PC-9 (cell line): ENCODE measurements at regions not wholly inside any gene's neighbourhood (a gene's known extent, or its start where the extent isn't known, plus 50 kb on each side); places are given as distances from the start of the nearest gene placed in this dataset.

Experiments used
- BruUV-seq: library from RNA; stranded (reverse); fragments of 400-500 nt; replicated peaks from 2 replicates; lab custom pipeline; 2021; lab: Mats Ljungman, UMichigan
- CTCF ChIA-PET: fragments of 300-600 bp; sonication (Branson Sonifier 250); formaldehyde crosslinking; loops from one replicate; lab custom pipeline; 2022; ENCODE audit warnings: antibody characterized with exemption; lab: Charles Lee
- POLR2A ChIA-PET: fragments of 300-600 bp; sonication (Branson Sonifier 250); formaldehyde crosslinking; loops from one replicate; lab custom pipeline; 2022; ENCODE audit warnings: antibody characterized with exemption; ENCODE audit not compliant: unreplicated experiment; lab: Charles Lee
- DNase-seq, 2 experiments: peaks; one replicate each; pipeline versions ENCODE4 v3.0.0 to v3.0.0-alpha.2; 2015 to 2022; ENCODE audit warnings: mixed read lengths in 1 of 2
- H2AFZ ChIP-seq: fragments of 200-600 bp; sonication (generic); 2 replicates; pipeline ENCODE4 v1.8.1; 2017; ENCODE audit warnings: antibody characterized with exemption
- H3F3A ChIP-seq: fragments of 200-600 bp; sonication (generic); 2 replicates; pipeline ENCODE4 v1.8.1; 2017; ENCODE audit warnings: antibody characterized with exemption, mild to moderate bottlenecking, low read depth; ENCODE audit not compliant: insufficient read depth
- H3K27ac ChIP-seq: fragments of 200-600 bp; sonication (generic); 2 replicates; pipeline ENCODE4 v1.6.1; 2016; ENCODE audit warnings: mixed run types
- H3K27me3 ChIP-seq: fragments of 200-600 bp; sonication (generic); 2 replicates; pipeline ENCODE4 v1.6.1; 2016; ENCODE audit warnings: low read depth, mixed run types; ENCODE audit not compliant: insufficient read depth
- H3K36me3 ChIP-seq: fragments of 200-600 bp; sonication (generic); 2 replicates; pipeline ENCODE4 v1.6.1; 2016; ENCODE audit warnings: low read depth, mixed run types
- H3K4me1 ChIP-seq: fragments of 200-600 bp; sonication (generic); replicated peaks from 2 replicates; pipeline ENCODE4 v1.6.1; 2016; ENCODE audit warnings: mixed run types; ENCODE audit not compliant: insufficient read depth
- H3K4me2 ChIP-seq: fragments of 200-600 bp; sonication (generic); 2 replicates; pipeline ENCODE4 v1.6.1; 2017; ENCODE audit warnings: mixed run types
- H3K4me3 ChIP-seq: fragments of 200-600 bp; sonication (generic); 2 replicates; pipeline ENCODE4 v1.6.1; 2016; ENCODE audit warnings: mixed run types
- H3K79me2 ChIP-seq: fragments of 200-600 bp; sonication (generic); 2 replicates; pipeline ENCODE4 v1.6.1; 2017; ENCODE audit warnings: low read depth, mixed run types
- H3K9me2 ChIP-seq: fragments of 200-600 bp; sonication (generic); 2 replicates; pipeline ENCODE4 v1.8.1; 2017; ENCODE audit warnings: mild to moderate bottlenecking; ENCODE audit not compliant: insufficient read depth
- H3K9me3 ChIP-seq: fragments of 200-600 bp; sonication (generic); 2 replicates; pipeline ENCODE4 v1.8.1; 2016; ENCODE audit warnings: low read depth; ENCODE audit not compliant: insufficient read depth
- H4K20me1 ChIP-seq: fragments of 200-600 bp; sonication (generic); 2 replicates; pipeline ENCODE4 v1.8.1; 2017; ENCODE audit not compliant: insufficient read depth
- CTCF ChIP-seq: fragments of 200-600 bp; sonication (generic); conservative IDR thresholded peaks from 2 replicates; pipeline ENCODE4 v1.6.1; 2017; ENCODE audit warnings: mixed run types, antibody characterized with exemption, mild to moderate bottlenecking, moderate library complexity
- EZH2 ChIP-seq: fragments of 200-600 bp; sonication (generic); IDR thresholded peaks from 2 replicates; pipeline ENCODE4 v1.8.0; 2017; ENCODE audit warnings: antibody characterized with exemption, low read depth
- intact Hi-C: fragments of 100-400 bp; cut with micrococcal nuclease; formaldehyde crosslinking; loops from one replicate; pipeline ENCODE4 v1.10.0; 2022; ENCODE audit not compliant: unreplicated experiment

GRCh38 chr11:127055236-127055635 is 54.7 kb upstream of the KIRREL3 start:
- BruUV-seq = no TSS peak
- H3K4me2 ChIP-seq = no peak overlapping the region
- H3K4me3 ChIP-seq = no peak overlapping the region
- H3K27ac ChIP-seq = no peak overlapping the region
- no peaks in the 10 kb centered on the region for H3F3A ChIP-seq
- H4K20me1 ChIP-seq = no peaks in the 10 kb centered on the region
- POLR2A ChIA-PET = no interaction called here
- no peak for TF ChIP-seq CTCF
- TF ChIP-seq EZH2 = no peak
- no peak overlapping the region for H2AFZ ChIP-seq
- no peaks in the 10 kb centered on the region for H3K9me2 ChIP-seq
- no peak for DNase-seq
- H3K79me2 ChIP-seq = no peaks in the 10 kb centered on the region
- H3K9me3 ChIP-seq = no peaks in the 10 kb centered on the region
- H3K36me3 ChIP-seq = no peaks in the 10 kb centered on the region
- CTCF ChIA-PET = no interaction called here
- peaks cover 8% of the 10 kb centered on the region; the same call in 1 of the 2 replicates for H3K27me3 ChIP-seq
- intact Hi-C loops = no loop called here
- no peaks in the 10 kb centered on the region for H3K4me1 ChIP-seq

GRCh38 chr11:127054153-127054552 is 53.6 kb upstream of the KIRREL3 start:
- Histone ChIP-seq H3K79me2 (no peaks in the 10 kb centered on the region), H4K20me1 (no peaks in the 10 kb centered on the region), H3K4me1 (no peaks in the 10 kb centered on the region), H2AFZ (no peak overlapping the region), H3K36me3 (no peaks in the 10 kb centered on the region), H3K9me3 (no peaks in the 10 kb centered on the region), H3K4me3 (no peak overlapping the region), H3K27me3 (0 out of 2 replicates have a peak, but pooled peaks cover 2% of the 10 kb centered on the region), H3F3A (no peaks in the 10 kb centered on the region), H3K4me2 (no peak overlapping the region), H3K9me2 (no peaks in the 10 kb centered on the region), H3K27ac (no peak overlapping the region)
- ChIA-PET CTCF (no interaction called here), POLR2A (no interaction called here)
- BruUV-seq = no TSS peak
- TF ChIP-seq CTCF = no peak
- no peak for TF ChIP-seq EZH2
- DNase-seq = no peak
- intact Hi-C loops = no loop called here

- POLR2A ChIA-PET = no interaction called here
Observed at GRCh38 chr11:127052404-127052803, 51.8 kb upstream of the KIRREL3 start.

More at GRCh38 chr11:127052404-127052803, 51.8 kb upstream of the KIRREL3 start:
- H3K4me3 ChIP-seq = no peak overlapping the region
- H3K4me1 ChIP-seq = no peaks in the 10 kb centered on the region
- no peak for TF ChIP-seq EZH2
- no peak for TF ChIP-seq CTCF
- H4K20me1 ChIP-seq = no peaks in the 10 kb centered on the region
- H3K27ac ChIP-seq = no peak overlapping the region
- no peaks in the 10 kb centered on the region for H3K9me2 ChIP-seq
- CTCF ChIA-PET = no interaction called here
- H3K4me2 ChIP-seq = no peak overlapping the region
- H3K79me2 ChIP-seq = no peaks in the 10 kb centered on the region
- H2AFZ ChIP-seq = no peak overlapping the region
- intact Hi-C loops = no loop called here
- no peaks in the 10 kb centered on the region for H3K36me3 ChIP-seq
- no peaks in the 10 kb centered on the region for H3K27me3 ChIP-seq
- no TSS peak for BruUV-seq
- H3F3A ChIP-seq = no peaks in the 10 kb centered on the region
- no peaks in the 10 kb centered on the region for H3K9me3 ChIP-seq
- no peak for DNase-seq
